ENCODE measurements at regions not wholly inside any gene's neighbourhood (a gene's known extent, or its start where the extent isn't known, plus 50 kb on each side); places are given as distances from the start of the nearest gene placed in this dataset.

- WGBS, 2 donors (ENCODE audit: extremely low coverage in 2 of 2, insufficient read length in 2 of 2, insufficient replicate concordance in 1 of 2) = no CpG with 5 or more reads among the region's 1 CpG
- Histone ChIP-seq H2BK5ac (ENCODE audit: low read length) (no peak overlapping the region), H3K36me3 (replicated peaks in 1 of 2; ENCODE audit: control insufficient read depth in 2 of 2, insufficient read depth in 2 of 2, low read length in 2 of 2) (no peaks in the 10 kb centered on the region), H2AFZ (ENCODE audit: low read length) (no peak overlapping the region), H3K27me3 (ENCODE audit: control insufficient read depth in 3 of 3, insufficient read depth in 3 of 3, low read depth in 1 of 3, low read length in 3 of 3) (no peaks in the 10 kb centered on the region), H3K27ac (replicated peaks; ENCODE audit: low read length) (no peak overlapping the region), H3K23ac (ENCODE audit: low read depth, low read length, poor library complexity) (no peak overlapping the region), H4K8ac (ENCODE audit: low read depth, low read length) (no peak overlapping the region), H3K4me2 (ENCODE audit: insufficient read depth, low read length, poor library complexity, severe bottlenecking) (no peak overlapping the region), H4K91ac (ENCODE audit: low read depth, low read length, poor library complexity) (no peak overlapping the region), H2BK12ac (ENCODE audit: low read length) (no peak overlapping the region), H2AK5ac (ENCODE audit: low read depth, low read length) (no peak overlapping the region), H2BK15ac (ENCODE audit: low read length) (no peak overlapping the region), H2BK120ac (ENCODE audit: low read depth, low read length) (no peak overlapping the region), H3K9ac (ENCODE audit: low read depth, low read length, poor library complexity) (no peak overlapping the region), H3K4me1 (ENCODE audit: control insufficient read depth in 2 of 2, insufficient read depth in 1 of 2, low read depth in 1 of 2, low read length in 2 of 2) (no peaks in the 10 kb centered on the region), H3K9me3 (replicated peaks in 1 of 2; ENCODE audit: control insufficient read depth in 2 of 2, insufficient read depth in 1 of 2, low read depth in 1 of 2, low read length in 2 of 2) (no peaks in the 10 kb centered on the region), H3K18ac (ENCODE audit: low read length) (no peak overlapping the region), H3K4ac (ENCODE audit: low read length) (no peak overlapping the region), H3K79me1 (ENCODE audit: low read depth, low read length) (no peaks in the 10 kb centered on the region), H3K4me3 (ENCODE audit: low read length in 2 of 2) (no peak overlapping the region), H3K14ac (ENCODE audit: low read length) (no peak overlapping the region)
- no peak for DNase-seq (ENCODE audit: low spot score)
These were observed 147.5 kb upstream of the RHOBTB1 start for GRCh38 chr10:61091531-61091930.

GRCh38 chr10:61089251-61089650, 145.3 kb upstream of the RHOBTB1 start:
- no peak overlapping the region for H3K14ac ChIP-seq (ENCODE audit: low read length)
- H2AK5ac ChIP-seq (ENCODE audit: low read depth, low read length) = no peak overlapping the region
- no peak overlapping the region for H4K8ac ChIP-seq (ENCODE audit: low read depth, low read length)
- no peak overlapping the region for H2BK120ac ChIP-seq (ENCODE audit: low read depth, low read length)
- H3K36me3 ChIP-seq (replicated peaks in 1 of 2; ENCODE audit: control insufficient read depth in 2 of 2, insufficient read depth in 2 of 2, low read length in 2 of 2) = no peaks in the 10 kb centered on the region
- no peak overlapping the region for H3K4me3 ChIP-seq (ENCODE audit: low read length in 2 of 2)
- no peak overlapping the region for H3K23ac ChIP-seq (ENCODE audit: low read depth, low read length, poor library complexity)
- H3K18ac ChIP-seq (ENCODE audit: low read length) = no peak overlapping the region
- H3K79me1 ChIP-seq (ENCODE audit: low read depth, low read length) = no peaks in the 10 kb centered on the region
- no peak overlapping the region for H3K27ac ChIP-seq (replicated peaks; ENCODE audit: low read length)
- H3K9ac ChIP-seq (ENCODE audit: low read depth, low read length, poor library complexity) = no peak overlapping the region
- H2BK15ac ChIP-seq (ENCODE audit: low read length) = no peak overlapping the region
- no peak overlapping the region for H2BK5ac ChIP-seq (ENCODE audit: low read length)
- no peaks in the 10 kb centered on the region for H3K27me3 ChIP-seq (ENCODE audit: control insufficient read depth in 3 of 3, insufficient read depth in 3 of 3, low read depth in 1 of 3, low read length in 3 of 3)
- DNase-seq (ENCODE audit: low spot score) = no peak
- H2BK12ac ChIP-seq (ENCODE audit: low read length) = no peak overlapping the region
- no peak overlapping the region for H4K91ac ChIP-seq (ENCODE audit: low read depth, low read length, poor library complexity)
- H3K9me3 ChIP-seq (replicated peaks in 1 of 2; ENCODE audit: control insufficient read depth in 2 of 2, insufficient read depth in 1 of 2, low read depth in 1 of 2, low read length in 2 of 2) = no peaks in the 10 kb centered on the region
- H3K4me1 ChIP-seq (ENCODE audit: control insufficient read depth in 2 of 2, insufficient read depth in 1 of 2, low read depth in 1 of 2, low read length in 2 of 2) = no peaks in the 10 kb centered on the region
- no CpG with 5 or more reads among the region's 1 CpG for WGBS, 2 donors (ENCODE audit: extremely low coverage in 2 of 2, insufficient read length in 2 of 2, insufficient replicate concordance in 1 of 2)
- no peak overlapping the region for H3K4ac ChIP-seq (ENCODE audit: low read length)
- no peak overlapping the region for H3K4me2 ChIP-seq (ENCODE audit: insufficient read depth, low read length, poor library complexity, severe bottlenecking)
- no peak overlapping the region for H2AFZ ChIP-seq (ENCODE audit: low read length)

- no peak overlapping the region for H3K9ac ChIP-seq (ENCODE audit: low read depth, low read length, poor library complexity)
- no peak overlapping the region for H2BK120ac ChIP-seq (ENCODE audit: low read depth, low read length)
- no peak overlapping the region for H2BK5ac ChIP-seq (ENCODE audit: low read length)
- H3K23ac ChIP-seq (ENCODE audit: low read depth, low read length, poor library complexity) = no peak overlapping the region
- no peak overlapping the region for H2BK12ac ChIP-seq (ENCODE audit: low read length)
- no peaks in the 10 kb centered on the region for H3K36me3 ChIP-seq (replicated peaks in 1 of 2; ENCODE audit: control insufficient read depth in 2 of 2, insufficient read depth in 2 of 2, low read length in 2 of 2)
- no peaks in the 10 kb centered on the region for H3K9me3 ChIP-seq (replicated peaks in 1 of 2; ENCODE audit: control insufficient read depth in 2 of 2, insufficient read depth in 1 of 2, low read depth in 1 of 2, low read length in 2 of 2)
- H3K18ac ChIP-seq (ENCODE audit: low read length) = no peak overlapping the region
- no peak overlapping the region for H2AFZ ChIP-seq (ENCODE audit: low read length)
- H3K27me3 ChIP-seq (ENCODE audit: control insufficient read depth in 3 of 3, insufficient read depth in 3 of 3, low read depth in 1 of 3, low read length in 3 of 3) = no peaks in the 10 kb centered on the region
- no peaks in the 10 kb centered on the region for H3K4me1 ChIP-seq (ENCODE audit: control insufficient read depth in 2 of 2, insufficient read depth in 1 of 2, low read depth in 1 of 2, low read length in 2 of 2)
- H4K91ac ChIP-seq (ENCODE audit: low read depth, low read length, poor library complexity) = no peak overlapping the region
- DNase-seq (ENCODE audit: low spot score) = no peak
- no peaks in the 10 kb centered on the region for H3K79me1 ChIP-seq (ENCODE audit: low read depth, low read length)
- H3K4me3 ChIP-seq (ENCODE audit: low read length in 2 of 2) = no peak overlapping the region
- H4K8ac ChIP-seq (ENCODE audit: low read depth, low read length) = no peak overlapping the region
- no peak overlapping the region for H3K27ac ChIP-seq (replicated peaks; ENCODE audit: low read length)
- no peak overlapping the region for H2AK5ac ChIP-seq (ENCODE audit: low read depth, low read length)
- no peak overlapping the region for H3K14ac ChIP-seq (ENCODE audit: low read length)
- H2BK15ac ChIP-seq (ENCODE audit: low read length) = no peak overlapping the region
- H3K4ac ChIP-seq (ENCODE audit: low read length) = no peak overlapping the region
- no peak overlapping the region for H3K4me2 ChIP-seq (ENCODE audit: insufficient read depth, low read length, poor library complexity, severe bottlenecking)
These were observed 140.5 kb upstream of the RHOBTB1 start for GRCh38 chr10:61084493-61084892.

GRCh38 chr10:61081301-61081700, 137.3 kb upstream of the RHOBTB1 start:
- no CpG with 5 or more reads among the region's 2 CpGs for WGBS, 2 donors (ENCODE audit: extremely low coverage in 2 of 2, insufficient read length in 2 of 2, insufficient replicate concordance in 1 of 2)
- Histone ChIP-seq H3K14ac (ENCODE audit: low read length) (no peak overlapping the region), H2BK120ac (ENCODE audit: low read depth, low read length) (no peak overlapping the region), H3K27ac (replicated peaks; ENCODE audit: low read length) (no peak overlapping the region), H4K91ac (ENCODE audit: low read depth, low read length, poor library complexity) (no peak overlapping the region), H3K79me1 (ENCODE audit: low read depth, low read length) (no peaks in the 10 kb centered on the region), H2AFZ (ENCODE audit: low read length) (no peak overlapping the region), H3K18ac (ENCODE audit: low read length) (no peak overlapping the region), H3K36me3 (replicated peaks in 1 of 2; ENCODE audit: control insufficient read depth in 2 of 2, insufficient read depth in 2 of 2, low read length in 2 of 2) (no peaks in the 10 kb centered on the region), H2BK5ac (ENCODE audit: low read length) (no peak overlapping the region), H2BK12ac (ENCODE audit: low read length) (no peak overlapping the region), H3K9ac (ENCODE audit: low read depth, low read length, poor library complexity) (no peak overlapping the region), H2BK15ac (ENCODE audit: low read length) (no peak overlapping the region), H3K4me1 (ENCODE audit: control insufficient read depth in 2 of 2, insufficient read depth in 1 of 2, low read depth in 1 of 2, low read length in 2 of 2) (no peaks in the 10 kb centered on the region), H3K23ac (ENCODE audit: low read depth, low read length, poor library complexity) (no peak overlapping the region), H3K4me3 (ENCODE audit: low read length in 2 of 2) (no peak overlapping the region), H3K9me3 (replicated peaks in 1 of 2; ENCODE audit: control insufficient read depth in 2 of 2, insufficient read depth in 1 of 2, low read depth in 1 of 2, low read length in 2 of 2) (no peaks in the 10 kb centered on the region), H4K8ac (ENCODE audit: low read depth, low read length) (no peak overlapping the region), H3K4me2 (ENCODE audit: insufficient read depth, low read length, poor library complexity, severe bottlenecking) (no peak overlapping the region), H2AK5ac (ENCODE audit: low read depth, low read length) (no peak overlapping the region), H3K27me3 (ENCODE audit: control insufficient read depth in 3 of 3, insufficient read depth in 3 of 3, low read depth in 1 of 3, low read length in 3 of 3) (no peaks in the 10 kb centered on the region), H3K4ac (ENCODE audit: low read length) (no peak overlapping the region)
- no peak for DNase-seq (ENCODE audit: low spot score)
